ENCODE measurements at regions not wholly inside any gene's neighbourhood (a gene's known extent, or its start where the extent isn't known, plus 50 kb on each side); places are given as distances from the start of the nearest gene placed in this dataset.
A peak's percentile ranks its signal among the peaks of the same experiment; 100 is the strongest.

DNA sequence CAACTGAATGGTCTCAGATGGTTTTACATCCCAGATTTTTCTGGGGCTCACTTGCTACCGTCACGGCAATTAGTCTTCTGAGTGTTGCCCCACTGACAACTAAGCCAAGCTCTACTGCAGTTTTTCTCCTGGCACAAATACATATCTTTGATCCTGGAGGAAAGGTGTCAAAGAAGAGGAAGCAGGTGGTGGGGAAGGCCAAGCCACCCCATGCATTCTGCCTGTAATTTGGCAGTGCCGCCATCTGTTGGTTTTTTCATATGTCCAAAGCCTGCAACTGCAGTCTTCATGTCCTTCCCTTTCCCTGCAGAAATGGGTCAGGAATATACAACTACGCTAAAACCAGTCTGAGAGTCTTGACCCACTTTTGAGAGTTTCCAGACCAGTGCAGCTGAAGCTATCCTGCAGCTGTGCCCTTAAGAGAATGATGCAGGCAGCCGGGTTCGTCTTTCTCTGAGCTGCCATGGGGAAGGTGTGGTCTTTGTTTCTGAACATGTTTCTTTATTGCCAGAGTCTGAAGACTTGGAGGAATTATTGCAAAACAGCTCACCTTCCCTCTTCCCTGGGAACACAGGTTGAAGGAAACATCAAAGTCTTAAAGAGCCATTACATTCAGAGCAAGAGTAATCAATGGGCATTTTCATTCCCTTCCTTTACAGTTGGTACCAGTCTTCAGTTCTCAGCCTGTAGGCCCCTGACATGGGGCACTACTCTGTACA lies 71.8 kb upstream of the ATL2 start:
- Histone ChIP-seq H3K27me3 (ENCODE audit: control insufficient read depth, insufficient read depth, low read length) (no peaks in the 10 kb centered on the region), H3K36me3 (replicated peaks; ENCODE audit: control insufficient read depth, insufficient read depth, low read length) (no peaks in the 10 kb centered on the region), H3K4me3 (ENCODE audit: insufficient read depth, low read depth, low read length) (no peak overlapping the region)
- no peak for DNase-seq

DNA sequence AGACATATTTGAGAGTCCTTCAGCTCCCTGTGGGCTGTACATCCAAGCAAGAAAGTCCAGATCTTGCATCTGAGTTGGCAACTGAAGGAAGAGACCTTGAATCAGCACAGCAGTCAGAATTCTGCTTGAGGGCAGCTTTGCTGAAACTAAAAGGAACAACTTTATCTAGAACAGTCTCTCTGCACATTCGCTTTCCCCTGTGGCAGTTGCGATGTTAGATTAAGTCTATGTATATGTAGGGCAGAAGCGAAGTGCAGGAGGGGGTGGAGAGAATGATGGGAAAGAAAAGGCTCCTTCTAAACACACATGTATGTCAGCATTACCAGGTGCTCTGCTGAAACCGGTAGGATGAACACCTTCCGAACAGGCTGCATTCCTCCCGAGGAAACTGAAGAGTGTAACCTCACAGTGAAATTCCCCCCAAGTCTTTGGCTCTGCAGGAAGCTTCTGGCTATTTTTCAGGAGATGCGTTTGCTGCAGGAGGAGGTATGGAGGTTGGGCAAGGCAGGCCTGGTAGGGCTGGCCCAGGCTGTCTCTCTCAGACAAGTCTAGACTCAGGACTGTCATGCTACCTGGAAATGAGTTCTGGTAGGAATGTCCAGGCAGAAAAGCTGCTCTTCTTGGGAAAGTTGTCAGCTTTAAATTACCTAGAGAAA lies 70.0 kb upstream of the ATL2 start:
- DNase-seq: no peak
- no peaks in the 10 kb centered on the region for H3K36me3 ChIP-seq (replicated peaks; ENCODE audit: control insufficient read depth, insufficient read depth, low read length)
- H3K4me3 ChIP-seq (ENCODE audit: insufficient read depth, low read depth, low read length): no peak overlapping the region
- H3K27me3 ChIP-seq (ENCODE audit: control insufficient read depth, insufficient read depth, low read length): no peaks in the 10 kb centered on the region

DNA sequence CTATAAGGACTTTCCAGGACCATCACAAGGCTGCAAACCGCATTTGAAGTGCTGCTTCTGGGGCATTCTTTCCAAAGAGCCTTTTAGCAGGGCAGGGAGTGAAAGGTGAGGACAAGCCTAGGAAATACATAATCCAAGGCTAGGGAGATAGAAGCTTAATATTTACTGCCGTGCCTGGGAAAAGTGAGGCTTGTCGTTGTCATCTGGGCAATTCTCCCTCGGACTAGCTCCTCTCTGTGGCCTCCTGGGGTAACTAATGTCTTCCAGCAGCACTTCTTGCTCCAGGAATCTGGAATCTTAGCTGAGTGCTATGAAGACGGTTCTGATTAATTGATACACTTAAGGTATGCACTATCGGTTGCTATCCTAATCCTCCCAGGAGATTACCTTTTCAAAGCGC lies 69.3 kb upstream of the ATL2 start:
- no peak for DNase-seq
- no peak overlapping the region for H3K4me3 ChIP-seq (ENCODE audit: insufficient read depth, low read depth, low read length)
- no peaks in the 10 kb centered on the region for H3K27me3 ChIP-seq (ENCODE audit: control insufficient read depth, insufficient read depth, low read length)

DNA sequence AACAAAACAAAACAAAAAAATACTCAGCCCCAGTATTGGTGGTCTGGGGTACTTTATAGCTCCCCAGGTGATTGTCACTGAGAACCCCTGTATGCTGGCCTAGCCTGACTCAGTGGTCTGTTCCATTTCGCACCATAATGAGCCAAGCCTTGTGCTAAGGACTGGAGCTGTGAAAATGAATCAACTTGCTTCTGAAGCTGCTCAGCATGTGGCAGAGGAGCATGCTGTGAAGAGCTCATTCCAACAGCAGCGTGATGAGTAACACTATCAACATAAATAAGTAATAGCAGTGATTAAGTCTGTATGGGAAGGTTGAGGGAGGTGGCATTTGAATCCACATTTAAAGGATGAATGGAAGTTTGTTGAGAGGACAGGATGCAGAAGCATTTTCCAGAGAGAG lies 67.2 kb upstream of the ATL2 start:
- Histone ChIP-seq H3K4me3 (ENCODE audit: insufficient read depth, low read depth, low read length) (no peak overlapping the region), H3K36me3 (replicated peaks; ENCODE audit: control insufficient read depth, insufficient read depth, low read length) (no peaks in the 10 kb centered on the region), H3K27me3 (ENCODE audit: control insufficient read depth, insufficient read depth, low read length) (no peaks in the 10 kb centered on the region)
- peak; percentile 51 for DNase-seq

More for the DNA sequence above, 69.3 kb upstream of the ATL2 start:
- no peaks in the 10 kb centered on the region for H3K36me3 ChIP-seq (replicated peaks; ENCODE audit: control insufficient read depth, insufficient read depth, low read length)

DNA sequence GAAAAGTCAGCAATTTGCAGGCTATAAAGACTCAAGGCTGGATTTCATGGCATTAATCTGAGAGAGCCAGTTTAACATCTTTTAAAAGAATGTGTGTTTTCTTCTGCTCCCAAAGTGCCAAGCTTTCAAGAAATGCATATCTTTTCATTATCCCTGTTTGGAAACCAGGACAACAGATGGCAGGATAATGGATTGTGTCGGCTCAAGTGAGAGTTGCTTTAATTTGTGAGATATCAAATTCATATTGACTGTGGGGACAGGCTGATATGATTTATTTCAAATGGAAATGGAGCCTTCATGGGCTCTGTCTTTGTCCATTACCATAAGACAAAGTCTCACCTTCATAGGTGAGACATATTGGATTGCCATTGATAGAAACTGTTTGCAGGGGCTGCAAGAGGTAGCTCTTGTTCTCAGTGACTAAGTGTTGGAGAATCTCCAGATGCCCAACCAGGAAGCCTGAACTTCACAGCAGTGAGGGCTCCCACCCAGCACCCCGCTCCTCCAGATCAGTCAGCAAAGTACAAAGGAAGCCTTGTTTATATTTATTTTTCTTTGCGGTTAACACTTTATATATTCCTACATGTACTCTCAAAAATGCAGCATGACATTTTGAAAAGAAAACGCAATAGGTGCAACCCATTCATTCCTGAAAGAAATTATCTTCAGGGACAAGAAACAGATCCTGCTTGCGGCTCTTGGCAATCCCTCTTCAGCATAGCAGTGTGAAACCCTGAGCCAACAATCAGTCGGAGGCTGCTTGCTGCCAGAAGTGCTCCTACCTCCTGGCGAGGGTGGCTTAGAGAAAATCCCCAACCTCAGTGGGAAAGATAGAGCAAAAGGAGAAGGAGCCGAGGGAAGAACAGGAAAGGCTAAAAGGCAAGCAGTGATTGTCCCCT lies 65.8 kb upstream of the ATL2 start:
- Histone ChIP-seq H3K27me3 (ENCODE audit: control insufficient read depth, insufficient read depth, low read length) (no peaks in the 10 kb centered on the region), H3K4me3 (ENCODE audit: insufficient read depth, low read depth, low read length) (no peak overlapping the region), H3K36me3 (replicated peaks; ENCODE audit: control insufficient read depth, insufficient read depth, low read length) (no peaks in the 10 kb centered on the region)
- no peak for DNase-seq

DNA sequence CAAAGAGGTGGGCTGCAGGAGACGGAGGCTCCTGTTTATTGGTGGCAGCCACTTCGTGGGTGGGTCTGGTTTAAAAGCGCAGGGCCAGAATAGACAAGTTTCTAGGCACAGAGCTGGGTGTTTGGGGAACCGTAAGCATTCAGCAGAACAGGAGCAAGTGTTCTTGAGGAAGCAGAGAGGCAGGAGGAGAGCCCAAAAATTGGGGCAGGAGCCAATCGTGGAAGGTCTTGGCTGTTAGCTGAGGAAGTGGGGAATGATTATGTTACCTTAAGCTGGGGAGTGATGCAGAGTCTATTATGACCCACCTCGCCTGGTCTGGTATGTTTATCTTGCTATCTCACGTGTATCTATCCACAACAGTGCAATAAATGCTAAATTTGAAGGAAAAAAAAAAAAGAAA lies 64.3 kb upstream of the ATL2 start:
- H3K4me3 ChIP-seq (ENCODE audit: insufficient read depth, low read depth, low read length): no peak overlapping the region
- H3K36me3 ChIP-seq (replicated peaks; ENCODE audit: control insufficient read depth, insufficient read depth, low read length): no peaks in the 10 kb centered on the region
- no peak for DNase-seq

DNA sequence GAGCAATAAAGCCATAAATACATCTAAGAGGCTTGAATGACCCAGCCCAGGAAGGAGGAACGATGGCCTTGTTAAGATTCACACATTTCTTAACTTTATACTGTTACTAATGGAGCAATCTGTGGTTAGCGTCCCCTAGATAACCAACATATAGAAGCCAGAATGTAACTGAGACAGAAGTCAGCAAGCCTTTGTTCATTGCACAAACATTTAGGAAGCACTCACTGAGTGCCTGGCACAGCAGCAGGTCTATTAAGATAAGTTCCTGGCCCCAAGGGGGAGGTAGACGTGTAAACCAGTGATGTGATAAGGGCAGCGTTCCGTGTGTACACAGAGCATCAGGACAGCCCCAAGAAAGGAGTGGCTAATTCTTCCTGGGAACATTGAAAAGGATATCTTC lies 63.6 kb upstream of the ATL2 start:
- DNase-seq: no peak
- no peaks in the 10 kb centered on the region for H3K27me3 ChIP-seq (ENCODE audit: control insufficient read depth, insufficient read depth, low read length)
- no peak overlapping the region for H3K4me3 ChIP-seq (ENCODE audit: insufficient read depth, low read depth, low read length)
- no peaks in the 10 kb centered on the region for H3K36me3 ChIP-seq (replicated peaks; ENCODE audit: control insufficient read depth, insufficient read depth, low read length)

More for the DNA sequence above, 64.3 kb upstream of the ATL2 start:
- no peaks in the 10 kb centered on the region for H3K27me3 ChIP-seq (ENCODE audit: control insufficient read depth, insufficient read depth, low read length)

DNA sequence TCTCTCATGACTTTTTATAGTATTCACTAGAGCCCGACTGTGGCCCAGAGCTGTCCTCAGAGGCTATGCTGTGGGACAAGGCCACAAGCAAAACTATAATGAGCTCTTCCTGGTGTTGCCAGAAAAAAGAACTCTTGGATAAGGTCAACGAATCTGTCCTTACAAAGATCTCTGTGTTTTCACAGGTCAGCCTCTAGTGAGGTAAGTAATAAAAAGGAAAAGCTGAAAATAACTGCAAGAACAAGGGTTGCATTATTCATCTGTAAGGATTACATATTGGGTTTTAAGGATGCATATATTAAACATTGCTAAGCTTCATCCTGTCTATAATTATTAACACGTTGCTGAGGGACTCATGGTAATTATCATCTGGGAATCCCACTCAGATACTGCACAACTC lies 62.8 kb upstream of the ATL2 start:
- DNase-seq: no peak
- Histone ChIP-seq H3K36me3 (replicated peaks; ENCODE audit: control insufficient read depth, insufficient read depth, low read length) (no peaks in the 10 kb centered on the region), H3K27me3 (ENCODE audit: control insufficient read depth, insufficient read depth, low read length) (no peaks in the 10 kb centered on the region), H3K4me3 (ENCODE audit: insufficient read depth, low read depth, low read length) (no peak overlapping the region)

DNA sequence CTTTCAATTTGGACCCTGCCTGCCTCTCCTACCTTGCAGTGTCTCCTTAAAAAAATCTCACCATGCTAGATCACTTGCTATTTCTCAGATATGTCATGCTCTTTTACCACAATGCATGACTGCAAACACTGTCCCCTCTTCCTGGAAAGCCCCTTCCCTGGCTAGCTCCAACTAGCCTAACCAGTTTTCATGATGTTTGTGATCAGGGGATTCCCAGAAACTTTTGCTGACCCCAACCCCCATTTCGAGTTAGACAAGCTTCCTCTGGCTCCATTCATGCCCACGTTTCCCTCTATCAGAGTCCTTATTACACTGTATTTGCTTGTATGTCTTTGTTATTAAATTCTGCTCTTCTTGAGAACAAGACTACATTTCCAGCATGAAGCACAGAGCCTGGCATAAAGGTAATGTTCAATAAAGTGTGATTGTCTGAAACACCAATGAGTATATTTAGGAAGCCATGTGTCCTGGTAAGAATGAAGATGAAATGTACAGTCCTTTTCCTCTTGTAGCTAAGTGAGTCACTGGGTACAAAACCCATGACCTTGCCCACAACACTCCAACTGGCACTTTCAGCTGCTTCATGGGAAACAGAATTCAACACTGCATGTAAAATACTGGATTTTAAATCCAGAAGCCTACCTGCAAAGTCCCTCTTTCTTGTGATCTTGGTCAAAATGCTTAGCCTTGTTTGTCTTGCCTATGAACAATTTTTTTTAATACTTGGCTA lies 62.0 kb upstream of the ATL2 start:
- Histone ChIP-seq H3K36me3 (replicated peaks; ENCODE audit: control insufficient read depth, insufficient read depth, low read length) (no peaks in the 10 kb centered on the region), H3K27me3 (ENCODE audit: control insufficient read depth, insufficient read depth, low read length) (no peaks in the 10 kb centered on the region), H3K4me3 (ENCODE audit: insufficient read depth, low read depth, low read length) (no peak overlapping the region)
- peak; percentile 41 for DNase-seq

DNA sequence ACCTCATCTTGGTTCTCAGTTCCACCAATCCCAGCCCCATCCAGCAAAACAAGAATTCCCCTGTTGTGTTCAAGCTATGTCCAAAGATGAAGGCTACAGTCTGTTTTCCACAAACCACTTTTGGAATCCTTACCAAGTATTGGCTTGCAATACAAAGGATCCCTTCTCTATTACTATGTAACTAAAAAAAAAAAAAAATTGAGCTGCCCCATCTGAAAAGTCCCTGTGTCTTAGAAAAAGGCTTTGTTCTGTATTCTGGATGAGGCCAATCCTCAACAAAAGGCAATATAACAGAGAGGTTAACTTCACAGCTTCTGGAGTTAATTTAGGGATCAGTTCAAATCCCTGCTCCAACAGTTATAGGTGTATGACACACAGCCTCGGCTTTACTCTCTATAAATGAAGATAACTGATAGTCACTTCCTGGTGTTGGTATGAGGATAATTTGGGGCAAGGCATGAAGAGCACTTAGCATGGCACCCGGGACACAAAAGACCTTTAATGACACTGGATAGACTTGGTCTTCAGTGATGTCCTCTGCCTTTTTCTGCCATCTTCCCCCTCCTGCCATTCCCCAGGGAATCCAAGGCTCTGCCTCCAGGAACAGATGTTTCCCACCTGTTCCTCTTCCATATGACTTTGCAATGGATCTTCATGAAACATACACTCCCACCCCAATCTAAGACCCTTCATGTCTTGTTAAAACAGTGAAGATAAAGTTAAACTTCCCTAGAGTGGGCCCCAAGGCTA lies 61.2 kb upstream of the ATL2 start:
- Histone ChIP-seq H3K27me3 (ENCODE audit: control insufficient read depth, insufficient read depth, low read length) (no peaks in the 10 kb centered on the region), H3K36me3 (replicated peaks; ENCODE audit: control insufficient read depth, insufficient read depth, low read length) (no peaks in the 10 kb centered on the region), H3K4me3 (ENCODE audit: insufficient read depth, low read depth, low read length) (no peak overlapping the region)
- no peak for DNase-seq

DNA sequence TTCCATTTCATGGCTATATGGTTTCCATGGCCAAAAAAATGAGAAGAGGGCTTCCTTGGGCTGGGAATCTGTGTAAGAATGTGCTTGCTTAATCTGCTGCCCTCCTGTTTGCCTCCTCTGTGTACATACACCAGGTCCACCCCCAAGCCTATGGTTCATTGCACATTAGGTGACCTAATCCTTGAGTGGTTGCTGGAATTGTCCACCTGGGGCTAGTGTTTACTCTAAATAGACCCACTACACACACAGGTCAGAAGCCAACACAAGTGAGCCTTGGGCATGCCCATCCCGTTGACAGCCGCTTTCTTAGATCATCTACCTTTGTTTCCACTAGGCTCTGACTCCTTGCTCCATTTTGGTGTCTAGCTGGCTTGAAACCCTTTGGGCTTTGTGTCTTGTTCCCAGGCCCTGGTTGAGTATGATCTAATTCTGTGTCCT lies 59.2 kb upstream of the ATL2 start:
- Histone ChIP-seq H3K4me3 (ENCODE audit: insufficient read depth, low read depth, low read length) (no peak overlapping the region), H3K27me3 (ENCODE audit: control insufficient read depth, insufficient read depth, low read length) (no peaks in the 10 kb centered on the region), H3K36me3 (replicated peaks; ENCODE audit: control insufficient read depth, insufficient read depth, low read length) (no peaks in the 10 kb centered on the region)
- no peak for DNase-seq

DNA sequence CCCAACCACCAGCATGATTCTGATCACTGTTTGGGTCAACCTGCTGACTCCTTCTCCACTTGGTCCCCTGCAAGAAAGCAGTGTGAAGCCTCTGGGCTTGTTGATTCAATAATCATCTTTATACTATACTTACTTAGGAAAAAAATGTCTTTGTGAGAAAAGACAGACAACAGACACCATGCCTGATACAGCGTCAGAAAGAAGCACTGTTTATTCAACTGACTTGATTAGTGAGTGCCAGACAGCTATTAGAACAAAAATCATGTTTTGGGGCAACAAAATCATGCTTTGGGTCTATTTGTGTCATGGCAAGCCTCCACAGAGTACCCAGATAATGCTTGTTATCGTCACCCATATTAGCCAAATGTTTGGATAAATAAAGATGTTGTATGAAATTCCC lies 58.7 kb upstream of the ATL2 start:
- no peak for DNase-seq
- Histone ChIP-seq H3K27me3 (ENCODE audit: control insufficient read depth, insufficient read depth, low read length) (no peaks in the 10 kb centered on the region), H3K4me3 (ENCODE audit: insufficient read depth, low read depth, low read length) (no peak overlapping the region), H3K36me3 (replicated peaks; ENCODE audit: control insufficient read depth, insufficient read depth, low read length) (no peaks in the 10 kb centered on the region)

DNA sequence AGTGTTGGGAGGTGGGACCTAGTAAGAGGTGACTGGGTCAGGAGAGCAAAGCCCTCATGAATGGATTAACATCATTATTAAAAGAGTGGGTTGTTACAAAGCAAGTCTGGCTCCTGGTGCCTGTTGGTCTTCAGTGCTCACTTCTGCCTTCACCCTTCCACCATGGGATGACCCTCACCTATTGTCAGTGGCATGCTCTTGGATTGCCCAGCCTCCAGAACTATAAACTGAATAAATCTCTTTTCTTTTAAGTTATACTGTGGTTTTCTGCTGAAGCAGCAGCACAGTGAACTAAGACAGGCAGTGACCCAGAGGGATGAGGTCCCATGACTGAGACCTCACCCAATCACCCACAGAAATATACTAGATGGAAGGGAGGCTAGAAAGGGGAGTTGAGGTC lies 57.5 kb upstream of the ATL2 start:
- no peak for DNase-seq
- H3K4me3 ChIP-seq (ENCODE audit: insufficient read depth, low read depth, low read length): no peak overlapping the region
- H3K36me3 ChIP-seq (replicated peaks; ENCODE audit: control insufficient read depth, insufficient read depth, low read length): no peaks in the 10 kb centered on the region
- no peaks in the 10 kb centered on the region for H3K27me3 ChIP-seq (ENCODE audit: control insufficient read depth, insufficient read depth, low read length)

DNA sequence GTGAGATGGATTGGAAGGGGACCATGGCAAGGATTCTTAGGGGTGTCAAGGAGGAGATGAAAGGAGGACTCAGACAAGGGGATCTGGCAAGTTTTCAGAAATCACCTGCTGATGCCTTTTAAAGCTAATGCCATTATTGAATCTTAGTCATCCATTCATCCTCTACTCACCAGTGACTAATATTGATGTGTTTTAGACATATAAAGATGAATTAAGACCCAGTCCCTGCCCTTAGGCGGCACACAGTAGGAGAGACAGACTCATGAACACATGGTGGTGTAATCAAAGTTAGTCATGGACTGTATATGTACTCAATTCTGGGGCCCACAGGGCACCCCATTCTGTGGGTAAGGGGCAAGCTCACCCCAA lies 56.5 kb upstream of the ATL2 start:
- H3K27me3 ChIP-seq (ENCODE audit: control insufficient read depth, insufficient read depth, low read length): no peaks in the 10 kb centered on the region

More for the DNA sequence above, 56.5 kb upstream of the ATL2 start:
- H3K4me3 ChIP-seq (ENCODE audit: insufficient read depth, low read depth, low read length): no peak overlapping the region
- DNase-seq: no peak
- H3K36me3 ChIP-seq (replicated peaks; ENCODE audit: control insufficient read depth, insufficient read depth, low read length): no peaks in the 10 kb centered on the region
